ENCODE measurements at regions not wholly inside any gene's neighbourhood (a gene's known extent, or its start where the extent isn't known, plus 50 kb on each side); places are given as distances from the start of the nearest gene placed in this dataset.

DNA sequence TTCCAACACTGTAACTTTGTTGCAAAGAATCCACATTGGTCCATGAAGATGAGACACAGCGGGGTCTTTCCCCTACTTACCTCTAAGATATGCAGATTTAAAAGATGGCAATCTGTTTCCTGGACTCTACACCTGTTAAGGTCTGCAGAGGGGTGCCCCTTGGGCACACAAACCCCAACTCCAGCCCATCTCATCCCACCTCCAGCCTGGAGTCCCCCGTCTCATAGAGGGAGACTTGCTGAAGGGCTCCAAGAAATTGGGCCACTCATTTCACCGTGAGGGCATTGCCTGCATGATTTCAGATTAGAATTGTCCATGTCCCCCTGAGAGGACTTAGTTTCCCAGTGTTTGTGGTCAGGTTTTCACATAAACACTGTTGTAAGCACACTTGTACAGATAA, 365.7 kb downstream of the IRX2 start:
- DNase-seq (no peak), ATAC-seq (ENCODE audit: low FRiP score in 2 of 2) (no peak)
- H3K9me3 ChIP-seq: no peaks in the 10 kb centered on the region
- no peaks in the 10 kb centered on the region for H3K27me3 ChIP-seq
- 59 to 71% methylated on average over 3 of the region's 3 CpGs for WGBS, 2 donors
- no peak overlapping the region for H3K27ac ChIP-seq
- no peaks in the 10 kb centered on the region for H3K4me1 ChIP-seq
- H3K36me3 ChIP-seq: no peaks in the 10 kb centered on the region
- TF ChIP-seq POLR2AphosphoS5 (IDR thresholded peaks at IDR 0.05) (no peak), EP300 (IDR thresholded peaks at IDR 0.05) (no peak), POLR2A (IDR thresholded peaks at IDR 0.05) (no peak)
- TF ChIP-seq, protein P1, sequence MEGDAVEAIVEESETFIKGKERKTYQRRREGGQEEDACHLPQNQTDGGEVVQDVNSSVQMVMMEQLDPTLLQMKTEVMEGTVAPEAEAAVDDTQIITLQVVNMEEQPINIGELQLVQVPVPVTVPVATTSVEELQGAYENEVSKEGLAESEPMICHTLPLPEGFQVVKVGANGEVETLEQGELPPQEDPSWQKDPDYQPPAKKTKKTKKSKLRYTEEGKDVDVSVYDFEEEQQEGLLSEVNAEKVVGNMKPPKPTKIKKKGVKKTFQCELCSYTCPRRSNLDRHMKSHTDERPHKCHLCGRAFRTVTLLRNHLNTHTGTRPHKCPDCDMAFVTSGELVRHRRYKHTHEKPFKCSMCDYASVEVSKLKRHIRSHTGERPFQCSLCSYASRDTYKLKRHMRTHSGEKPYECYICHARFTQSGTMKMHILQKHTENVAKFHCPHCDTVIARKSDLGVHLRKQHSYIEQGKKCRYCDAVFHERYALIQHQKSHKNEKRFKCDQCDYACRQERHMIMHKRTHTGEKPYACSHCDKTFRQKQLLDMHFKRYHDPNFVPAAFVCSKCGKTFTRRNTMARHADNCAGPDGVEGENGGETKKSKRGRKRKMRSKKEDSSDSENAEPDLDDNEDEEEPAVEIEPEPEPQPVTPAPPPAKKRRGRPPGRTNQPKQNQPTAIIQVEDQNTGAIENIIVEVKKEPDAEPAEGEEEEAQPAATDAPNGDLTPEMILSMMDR (IDR thresholded peaks at IDR 0.05): no peak
- H3K4me3 ChIP-seq: no peak overlapping the region

DNA sequence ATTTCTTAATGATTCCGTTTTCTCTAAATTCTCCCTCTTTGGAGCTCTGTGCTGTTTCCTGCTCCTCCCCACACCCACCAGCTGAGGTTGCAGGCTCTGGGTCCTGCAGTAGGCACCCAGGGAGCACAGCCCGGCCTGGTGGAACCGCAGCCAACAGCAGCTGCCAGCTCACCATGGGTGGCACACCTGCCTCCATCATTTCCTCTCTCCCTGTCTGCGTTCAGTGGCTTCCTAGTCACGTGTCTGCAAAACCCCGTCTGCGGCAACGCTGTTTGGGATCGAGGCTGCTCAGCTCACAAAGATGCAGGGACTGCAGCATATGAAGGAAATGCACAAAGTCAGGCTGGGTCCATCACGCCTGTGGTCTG, 367.8 kb downstream of the IRX2 start:
- H3K4me1 ChIP-seq: no peaks in the 10 kb centered on the region
- no peaks in the 10 kb centered on the region for H3K9me3 ChIP-seq
- TF ChIP-seq, protein P1 (IDR thresholded peaks at IDR 0.05): no peak
- TF ChIP-seq POLR2AphosphoS5 (IDR thresholded peaks at IDR 0.05) (no peak), POLR2A (IDR thresholded peaks at IDR 0.05) (no peak), EP300 (IDR thresholded peaks at IDR 0.05) (no peak)
- no peak overlapping the region for H3K27ac ChIP-seq
- no peak for ATAC-seq (ENCODE audit: low FRiP score in 2 of 2)
- H3K27me3 ChIP-seq: no peaks in the 10 kb centered on the region
- DNase-seq: no peak
- H3K36me3 ChIP-seq: no peaks in the 10 kb centered on the region
- WGBS, 2 donors: 71 to 76% methylated on average over 10 of the region's 10 CpGs
- H3K4me3 ChIP-seq: no peak overlapping the region

DNA sequence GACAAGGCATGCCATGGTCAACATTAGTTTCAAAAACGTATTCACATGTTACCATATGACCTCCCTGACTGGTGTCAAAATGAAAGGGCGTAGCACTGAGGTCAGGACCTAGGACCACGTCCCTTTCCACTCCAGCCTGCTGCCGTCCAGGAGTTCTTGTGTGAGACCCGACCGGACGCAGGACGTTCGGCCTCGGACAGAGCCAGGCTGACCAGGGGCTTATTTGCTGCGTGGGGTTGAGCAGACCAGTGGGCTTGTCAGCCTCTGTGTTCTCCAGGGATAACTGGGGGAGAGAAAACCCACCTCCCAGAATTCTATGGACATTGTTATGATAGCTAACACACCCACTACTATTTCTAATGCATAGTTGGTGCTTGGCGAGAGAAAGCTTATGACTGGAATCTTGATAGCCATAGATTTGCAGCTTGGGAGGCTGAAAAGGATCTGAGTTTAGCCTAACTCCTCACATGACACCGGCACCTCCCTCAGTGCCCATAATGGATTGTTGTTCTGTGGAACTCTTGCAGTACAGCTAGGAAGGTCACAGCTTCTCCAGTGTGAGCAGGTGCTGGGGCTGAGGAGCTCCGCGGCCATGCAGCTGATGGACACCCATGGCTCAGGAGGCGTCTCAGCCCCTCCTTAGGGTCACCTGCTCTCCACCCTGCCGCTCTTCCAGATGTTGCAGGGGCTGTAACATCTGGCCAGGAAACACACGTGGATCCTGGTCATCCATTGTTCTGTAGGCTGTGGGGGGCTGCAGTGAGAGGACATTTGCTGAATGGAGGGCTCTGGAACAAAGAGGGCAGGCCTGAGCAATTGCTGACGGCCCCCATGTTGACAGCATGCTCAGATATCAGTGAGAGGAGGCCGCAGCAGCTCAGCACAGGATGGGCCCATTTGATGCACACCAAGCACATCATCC, 368.4 kb downstream of the IRX2 start:
- 73 to 78% methylated on average over 13 to 20 of the region's 20 CpGs for WGBS, 2 donors
- no peak for DNase-seq

DNA sequence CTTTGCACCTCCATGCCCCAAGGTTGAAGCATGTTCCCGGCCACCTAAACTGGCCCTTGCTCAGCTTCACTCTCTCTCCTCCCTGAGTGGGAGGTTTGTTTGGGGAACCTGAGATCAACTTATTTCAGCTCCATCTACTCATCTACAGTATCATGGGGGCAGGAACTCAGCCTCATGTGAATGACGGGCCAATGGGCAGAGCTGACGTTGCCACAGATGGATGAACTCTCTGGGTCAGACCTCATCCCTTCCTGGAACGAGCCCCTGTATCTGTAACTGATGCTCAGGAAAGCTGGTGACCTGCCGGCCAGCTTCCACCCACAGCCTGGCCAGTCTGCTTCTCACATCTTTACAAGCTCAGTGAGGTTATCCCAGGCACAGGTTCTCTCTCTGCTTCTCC, 369.6 kb downstream of the IRX2 start:
- DNase-seq (no peak), ATAC-seq (ENCODE audit: low FRiP score in 2 of 2) (no peak)
- WGBS, 2 donors: 79 to 90% methylated on average over 3 to 5 of the region's 5 CpGs
- no peaks in the 10 kb centered on the region for H3K27me3 ChIP-seq
- no peak overlapping the region for H3K27ac ChIP-seq
- H3K4me3 ChIP-seq: no peak overlapping the region
- TF ChIP-seq, protein P1 (IDR thresholded peaks at IDR 0.05): no peak
- TF ChIP-seq POLR2A (IDR thresholded peaks at IDR 0.05): no peak
- no peak for TF ChIP-seq POLR2AphosphoS5 (IDR thresholded peaks at IDR 0.05)
- H3K4me1 ChIP-seq: no peaks in the 10 kb centered on the region
- H3K36me3 ChIP-seq: no peaks in the 10 kb centered on the region
- no peaks in the 10 kb centered on the region for H3K9me3 ChIP-seq

More for the DNA sequence above, 368.4 kb downstream of the IRX2 start:
- no peaks in the 10 kb centered on the region for H3K4me1 ChIP-seq
- no peaks in the 10 kb centered on the region for H3K27me3 ChIP-seq
- no peak for ATAC-seq (ENCODE audit: low FRiP score in 2 of 2)
- no peaks in the 10 kb centered on the region for H3K36me3 ChIP-seq
- no peak for TF ChIP-seq EP300 (IDR thresholded peaks at IDR 0.05)
- TF ChIP-seq POLR2AphosphoS5 (IDR thresholded peaks at IDR 0.05): no peak
- TF ChIP-seq, protein P1 (IDR thresholded peaks at IDR 0.05): no peak
- TF ChIP-seq POLR2A (IDR thresholded peaks at IDR 0.05): no peak
- no peak overlapping the region for H3K4me3 ChIP-seq
- no peak overlapping the region for H3K27ac ChIP-seq
- H3K9me3 ChIP-seq: no peaks in the 10 kb centered on the region

DNA sequence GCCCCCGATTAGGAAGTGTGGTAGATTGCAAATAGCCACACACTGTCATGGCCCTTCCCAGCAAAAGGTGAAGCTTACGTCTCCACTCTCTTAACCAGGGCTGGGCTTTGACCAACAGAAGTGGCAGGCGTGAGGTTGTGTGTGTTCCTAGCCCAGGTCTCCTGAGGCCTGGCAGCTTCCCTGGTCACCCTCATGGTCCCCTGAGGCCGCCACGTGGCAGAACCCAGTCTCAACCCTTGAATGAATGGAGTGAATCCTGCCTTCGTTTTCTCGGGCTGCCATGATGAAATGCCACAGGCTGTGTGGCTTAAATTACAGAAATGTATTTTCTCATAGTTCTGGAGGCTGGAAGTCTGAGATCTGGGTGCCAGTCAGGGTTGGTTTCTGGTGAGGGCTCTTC, 370.4 kb downstream of the IRX2 start:
- DNase-seq (no peak), ATAC-seq (ENCODE audit: low FRiP score in 2 of 2) (no peak)
- 90 to 93% methylated on average over 6 to 7 of the region's 7 CpGs for WGBS, 2 donors
- Histone ChIP-seq H3K36me3 (no peaks in the 10 kb centered on the region), H3K27ac (no peak overlapping the region), H3K9me3 (no peaks in the 10 kb centered on the region), H3K4me3 (no peak overlapping the region), H3K4me1 (no peaks in the 10 kb centered on the region), H3K27me3 (no peaks in the 10 kb centered on the region)
- TF ChIP-seq, protein P1 (IDR thresholded peaks at IDR 0.05): no peak
- TF ChIP-seq POLR2AphosphoS5 (IDR thresholded peaks at IDR 0.05) (no peak), EP300 (IDR thresholded peaks at IDR 0.05) (no peak), POLR2A (IDR thresholded peaks at IDR 0.05) (no peak)
